Coronary artery (tissue), 2 donors: ENCODE measurements at regions not wholly inside any gene's neighbourhood (a gene's known extent, or its start where the extent isn't known, plus 50 kb on each side); places are given as distances from the start of the nearest gene placed in this dataset.

Experiments used
- DNase-seq: peaks from one replicate; pipeline ENCODE4 v3.0.0-alpha.2; 2017; ENCODE audit warnings: low spot score
- H3K27ac ChIP-seq, 2 donors: fragments of 200-600 bp; sonication (generic); one replicate each; pipeline ENCODE4 v1.5.1; 2016 to 2019
- H3K4me3 ChIP-seq: fragments of 200-600 bp; sonication (generic); 2 replicates; pipeline ENCODE4 v1.5.1; 2016; ENCODE audit warnings: mild to moderate bottlenecking, moderate library complexity
- TF ChIP-seq, protein P1 (sequence below): fragments of 200-600 bp; sonication (generic); IDR thresholded peaks from one replicate; pipeline ENCODE4 v1.5.1; 2019; ENCODE audit warnings: antibody characterized with exemption

DNA sequence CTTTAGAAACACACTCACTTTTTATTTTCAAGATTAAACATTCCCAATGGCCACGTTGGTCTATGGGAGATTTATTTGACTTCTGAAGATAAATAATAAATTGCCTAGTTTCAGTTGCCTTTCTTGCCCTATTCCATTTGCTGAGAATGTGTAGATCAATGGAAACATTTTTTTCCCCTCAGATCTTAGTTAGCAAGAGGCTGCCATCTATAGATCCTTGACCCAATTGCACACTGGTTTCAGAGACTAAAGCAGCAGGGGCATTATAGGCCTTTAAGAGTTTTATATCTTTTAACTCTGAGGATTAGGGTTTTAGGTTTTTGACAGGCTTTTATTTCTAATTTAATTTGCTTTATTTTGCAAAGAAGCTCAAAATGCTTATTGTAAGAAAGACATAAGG is 163.2 kb upstream of the GPR26 start:
- TF ChIP-seq, protein P1, sequence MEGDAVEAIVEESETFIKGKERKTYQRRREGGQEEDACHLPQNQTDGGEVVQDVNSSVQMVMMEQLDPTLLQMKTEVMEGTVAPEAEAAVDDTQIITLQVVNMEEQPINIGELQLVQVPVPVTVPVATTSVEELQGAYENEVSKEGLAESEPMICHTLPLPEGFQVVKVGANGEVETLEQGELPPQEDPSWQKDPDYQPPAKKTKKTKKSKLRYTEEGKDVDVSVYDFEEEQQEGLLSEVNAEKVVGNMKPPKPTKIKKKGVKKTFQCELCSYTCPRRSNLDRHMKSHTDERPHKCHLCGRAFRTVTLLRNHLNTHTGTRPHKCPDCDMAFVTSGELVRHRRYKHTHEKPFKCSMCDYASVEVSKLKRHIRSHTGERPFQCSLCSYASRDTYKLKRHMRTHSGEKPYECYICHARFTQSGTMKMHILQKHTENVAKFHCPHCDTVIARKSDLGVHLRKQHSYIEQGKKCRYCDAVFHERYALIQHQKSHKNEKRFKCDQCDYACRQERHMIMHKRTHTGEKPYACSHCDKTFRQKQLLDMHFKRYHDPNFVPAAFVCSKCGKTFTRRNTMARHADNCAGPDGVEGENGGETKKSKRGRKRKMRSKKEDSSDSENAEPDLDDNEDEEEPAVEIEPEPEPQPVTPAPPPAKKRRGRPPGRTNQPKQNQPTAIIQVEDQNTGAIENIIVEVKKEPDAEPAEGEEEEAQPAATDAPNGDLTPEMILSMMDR = no peak
- H3K27ac ChIP-seq = no peak overlapping the region
- no peak for DNase-seq
- no peak overlapping the region for H3K4me3 ChIP-seq

DNA sequence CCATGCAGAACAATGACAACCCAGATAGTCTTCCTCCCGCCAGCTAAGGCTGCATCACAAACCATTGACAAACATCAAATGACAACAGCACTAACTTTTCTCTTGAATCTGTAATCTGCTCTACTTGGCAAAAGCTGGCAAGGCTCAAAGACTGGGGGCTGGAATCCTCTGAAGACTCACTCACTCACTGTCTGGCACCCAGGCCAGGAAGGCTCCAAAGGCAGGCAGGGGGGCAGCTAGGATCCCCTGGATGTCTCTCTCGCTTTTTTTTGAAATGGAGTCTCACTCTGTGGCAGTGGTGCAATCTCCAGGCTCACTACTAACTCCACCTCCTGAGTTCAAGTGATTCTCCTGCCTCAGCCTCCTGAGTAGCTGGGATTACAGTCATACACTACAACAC is 159.7 kb upstream of the GPR26 start:
- DNase-seq = no peak
- no peak overlapping the region for H3K4me3 ChIP-seq
- TF ChIP-seq, protein P1 = no peak
- no peak overlapping the region for H3K27ac ChIP-seq

DNA sequence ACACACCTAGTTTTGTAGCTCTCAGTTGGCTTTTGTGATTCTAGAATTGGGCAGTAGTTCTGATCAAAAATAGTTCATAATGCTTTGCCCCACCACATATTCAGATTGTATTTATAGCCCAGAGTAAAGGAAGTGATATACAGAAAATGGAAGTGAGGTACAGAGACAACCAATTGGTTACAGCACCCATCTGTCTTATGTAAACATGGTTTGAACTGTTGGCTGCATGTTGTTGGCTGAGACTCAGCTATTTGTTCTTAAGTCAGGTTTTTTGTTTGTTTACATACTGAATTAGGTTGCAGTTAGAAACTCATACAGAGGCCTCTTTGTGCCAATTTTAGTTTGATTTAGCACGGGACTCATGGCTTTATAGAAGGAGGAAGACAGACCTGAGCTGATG is 158.9 kb upstream of the GPR26 start:
- TF ChIP-seq, protein P1 = no peak
- no peak overlapping the region for H3K27ac ChIP-seq
- H3K4me3 ChIP-seq = no peak overlapping the region
- no peak for DNase-seq

DNA sequence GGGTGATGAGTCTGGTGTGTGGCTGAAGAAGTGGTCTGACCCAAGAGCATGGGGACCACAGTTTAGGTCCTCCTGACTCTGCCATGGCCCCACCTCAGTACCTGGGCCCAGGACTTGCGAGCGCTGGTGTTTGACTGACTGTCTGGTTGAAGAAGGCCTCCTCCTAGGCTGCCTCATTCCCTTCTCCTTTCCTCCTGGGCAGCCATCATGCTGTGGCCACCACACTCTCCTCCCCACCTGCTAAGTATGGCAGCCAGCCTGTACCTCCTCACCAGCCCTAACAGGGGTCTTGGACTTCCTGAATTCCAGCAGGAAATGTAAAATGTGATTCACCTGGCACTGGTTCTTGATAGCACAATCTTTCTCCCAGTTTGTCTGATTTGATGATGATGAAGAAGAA is 156.8 kb upstream of the GPR26 start:
- TF ChIP-seq, protein P1 = no peak
- Histone ChIP-seq H3K27ac (no peak overlapping the region), H3K4me3 (no peak overlapping the region)
- DNase-seq = peak; percentile 49

DNA sequence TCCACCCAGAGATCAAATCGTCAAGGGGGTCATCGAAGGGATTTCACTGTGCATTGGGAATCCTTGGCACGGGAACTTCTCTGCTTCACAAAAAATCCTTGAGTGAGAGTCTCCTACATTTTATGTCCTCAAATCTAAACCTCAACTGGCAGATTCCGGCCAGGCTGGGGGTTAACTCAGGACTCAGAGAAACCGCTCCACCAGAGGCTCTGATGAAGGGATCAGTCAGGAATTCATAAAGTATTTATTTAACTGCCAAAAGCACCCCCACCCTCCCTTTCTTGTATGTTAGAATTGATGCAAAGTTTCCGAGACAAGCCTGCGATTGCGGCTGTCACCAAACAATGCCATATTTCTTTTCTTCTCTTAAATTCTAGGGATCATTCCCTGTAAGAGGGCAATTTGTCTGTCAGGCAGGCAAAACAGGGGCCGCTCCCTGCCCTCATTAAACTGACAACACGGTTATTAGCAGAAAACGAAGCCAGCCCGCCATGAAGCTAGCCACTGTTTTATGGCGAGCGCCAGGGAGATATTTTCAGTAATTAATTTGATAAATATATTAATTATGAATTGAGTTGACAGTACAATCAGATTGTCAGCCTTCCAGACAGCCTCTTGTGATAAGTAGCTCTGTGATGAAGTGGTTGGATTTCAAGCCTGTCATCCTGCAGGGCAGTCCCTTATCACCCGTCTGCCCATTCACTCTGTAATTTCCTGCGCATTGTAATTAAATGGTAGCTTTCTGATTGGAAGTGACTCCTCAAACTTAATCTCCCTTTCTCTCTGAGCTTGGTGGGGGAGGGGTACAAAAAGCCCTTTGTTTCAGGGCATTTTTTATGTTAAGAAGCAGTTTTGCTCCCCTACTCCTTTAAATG is 153.0 kb upstream of the GPR26 start:
- TF ChIP-seq, protein P1 = no peak
- Histone ChIP-seq H3K4me3 (no peak overlapping the region), H3K27ac (no peak overlapping the region)
- DNase-seq = no peak

DNA sequence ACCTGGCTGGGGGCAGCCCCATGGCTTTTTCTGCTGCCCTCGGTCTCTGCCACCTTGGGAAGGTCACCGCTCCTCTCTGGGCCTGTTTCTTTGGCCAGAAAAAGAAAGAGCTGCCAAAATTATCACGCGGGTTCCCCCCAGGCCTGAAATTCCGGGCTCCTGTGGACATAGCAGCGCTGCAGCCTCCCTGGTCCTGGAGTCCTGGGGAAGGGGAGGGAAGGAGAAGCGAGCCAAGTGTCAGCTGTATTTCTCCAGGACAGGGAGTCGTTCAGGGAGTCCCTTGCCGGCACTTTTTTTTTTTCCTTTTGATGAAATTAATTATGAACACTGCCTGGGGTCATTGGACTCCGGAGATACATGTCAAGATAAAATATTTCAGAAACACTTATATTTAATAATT is 152.3 kb upstream of the GPR26 start:
- TF ChIP-seq, protein P1 = no peak
- DNase-seq = no peak
- Histone ChIP-seq H3K4me3 (no peak overlapping the region), H3K27ac (no peak overlapping the region)

DNA sequence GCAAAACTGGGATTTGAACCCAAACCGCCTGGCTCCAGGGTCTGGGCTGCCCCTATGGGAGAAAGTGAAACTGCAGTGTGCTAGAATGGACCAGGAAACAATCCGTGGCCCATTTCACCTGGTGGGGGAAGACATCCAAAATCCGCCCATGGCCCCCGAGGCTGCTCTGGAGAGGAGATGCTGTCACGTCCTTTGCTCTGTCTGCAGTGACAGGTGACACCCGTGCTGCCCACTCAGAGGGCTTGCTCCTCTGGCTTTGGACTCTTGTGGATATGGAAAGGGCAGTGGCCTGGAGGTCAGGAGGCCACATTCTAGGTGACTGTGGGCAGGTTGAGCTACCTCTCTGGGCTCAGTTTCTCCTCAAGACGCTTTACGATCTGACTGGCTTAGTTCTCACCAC is 151.2 kb upstream of the GPR26 start:
- no peak overlapping the region for H3K27ac ChIP-seq
- peak; percentile 21 for DNase-seq
- no peak overlapping the region for H3K4me3 ChIP-seq
- TF ChIP-seq, protein P1 = no peak
